Left renal cortex interstitium (tissue), 4 donors: ENCODE measurements at regions not wholly inside any gene's neighbourhood (a gene's known extent, or its start where the extent isn't known, plus 50 kb on each side); places are given as distances from the start of the nearest gene placed in this dataset.
A peak's percentile ranks its signal among the peaks of the same experiment; 100 is the strongest.

Experiments used
- DNase-seq, 4 donors: peaks; one replicate each; pipeline ENCODE4 v3.0.0-alpha.2; 2013; ENCODE audit warnings: low read depth in 4 of 4, low spot score in 2 of 4, missing footprints in 1 of 4

DNA sequence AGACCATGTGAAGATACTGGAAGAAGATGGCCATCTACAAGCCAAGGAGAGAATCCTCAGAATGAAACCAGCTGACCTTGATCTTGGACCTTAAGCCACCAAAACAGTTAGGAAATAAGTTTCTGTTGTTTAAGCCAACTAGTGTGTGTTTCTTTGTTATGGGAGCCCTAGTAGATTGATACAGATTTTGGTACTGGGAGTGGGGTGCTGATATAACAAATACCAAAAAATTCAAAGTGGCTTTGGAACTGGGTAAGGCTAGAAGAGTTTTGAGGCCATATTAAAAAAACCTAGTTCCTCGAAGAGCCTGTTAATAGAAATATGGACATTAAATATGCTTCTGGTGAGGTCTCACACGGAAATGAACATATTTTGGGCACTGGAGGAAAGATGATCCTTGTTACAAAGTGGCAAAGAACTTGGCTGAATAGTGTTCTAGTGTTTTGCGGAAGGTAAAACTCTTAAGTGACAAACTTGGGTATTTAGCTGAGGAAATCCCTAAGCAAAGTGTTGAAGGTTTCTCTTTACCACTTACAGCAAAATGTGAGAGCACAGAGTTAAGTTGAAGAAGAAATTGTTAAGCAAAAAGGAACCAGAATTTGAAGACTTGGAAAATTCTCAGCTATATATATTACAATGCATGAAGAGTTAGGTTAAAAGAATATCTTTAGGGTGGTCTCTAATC lies 55.1 kb upstream of the CD83 start:
- no peak for DNase-seq

DNA sequence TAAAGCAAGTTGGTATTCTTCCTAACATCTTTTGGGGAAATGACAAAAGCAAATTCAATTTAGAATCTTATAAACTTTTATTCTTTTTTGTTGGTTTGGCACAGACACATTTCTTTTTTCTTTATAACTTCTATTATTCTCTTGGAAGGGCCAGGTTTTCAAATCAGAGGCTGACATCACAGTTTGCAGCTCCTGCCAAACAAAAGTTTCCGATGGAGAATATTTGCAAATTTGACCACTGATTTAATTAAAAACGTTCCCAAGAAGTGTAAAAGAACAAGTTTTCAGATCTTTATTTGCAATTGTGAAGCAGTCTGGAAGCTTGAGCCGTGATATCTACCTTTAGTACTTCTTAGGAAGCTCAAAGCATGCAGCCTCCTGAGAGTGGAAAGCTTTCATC lies 53.8 kb upstream of the CD83 start:
- no peak for DNase-seq

DNA sequence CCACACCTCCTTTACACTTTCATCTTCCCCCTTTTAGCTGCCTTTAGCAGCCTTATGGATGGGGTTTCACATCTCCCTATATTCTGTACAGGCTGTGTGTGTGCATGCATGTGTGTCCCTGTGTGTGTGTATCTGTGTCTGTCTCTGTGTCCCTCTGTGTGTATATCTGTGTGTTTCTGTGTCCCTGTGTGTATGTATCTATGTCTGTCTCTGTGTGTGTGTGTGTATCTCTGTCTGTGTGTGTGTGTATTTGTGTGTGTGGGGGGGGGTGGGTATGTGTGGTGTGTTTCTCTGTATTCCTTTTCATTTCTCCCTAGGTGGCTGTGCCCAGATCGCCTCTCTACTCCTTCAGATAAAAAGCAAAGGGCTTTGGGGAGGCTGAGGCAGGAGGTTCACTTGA lies 52.2 kb upstream of the CD83 start:
- no peak for DNase-seq

DNA sequence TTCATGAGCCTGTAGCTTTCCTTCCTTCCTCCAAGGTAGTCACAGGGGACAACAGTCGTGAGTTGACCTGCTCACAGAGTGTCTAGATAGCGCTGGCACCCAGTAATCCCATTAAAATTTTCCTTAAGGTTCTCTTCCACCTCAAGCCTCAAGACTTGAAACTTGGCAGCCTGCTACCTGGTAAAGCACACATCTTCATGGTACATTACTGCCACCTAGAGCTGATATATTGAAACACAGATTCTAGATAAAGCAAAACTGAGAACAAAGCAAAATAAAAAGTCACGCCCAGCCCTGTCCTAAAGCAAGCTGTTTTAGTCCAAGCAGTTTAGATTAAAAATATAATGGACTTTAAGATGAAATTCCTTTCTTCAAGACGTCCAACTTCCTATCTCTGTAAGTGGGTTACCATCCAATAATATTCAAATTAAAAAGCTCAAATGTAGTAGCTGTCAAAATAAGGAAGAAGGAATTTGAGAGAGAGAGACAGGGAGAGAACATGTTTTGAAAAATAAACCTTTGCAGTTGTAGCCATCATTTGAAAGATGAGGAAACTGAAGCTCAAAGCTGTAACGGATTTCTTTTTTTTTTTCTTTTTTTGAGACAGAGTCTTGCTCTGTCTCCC lies 50.7 kb upstream of the CD83 start:
- peak; percentile 42 to 66 (median 48) for DNase-seq

DNA sequence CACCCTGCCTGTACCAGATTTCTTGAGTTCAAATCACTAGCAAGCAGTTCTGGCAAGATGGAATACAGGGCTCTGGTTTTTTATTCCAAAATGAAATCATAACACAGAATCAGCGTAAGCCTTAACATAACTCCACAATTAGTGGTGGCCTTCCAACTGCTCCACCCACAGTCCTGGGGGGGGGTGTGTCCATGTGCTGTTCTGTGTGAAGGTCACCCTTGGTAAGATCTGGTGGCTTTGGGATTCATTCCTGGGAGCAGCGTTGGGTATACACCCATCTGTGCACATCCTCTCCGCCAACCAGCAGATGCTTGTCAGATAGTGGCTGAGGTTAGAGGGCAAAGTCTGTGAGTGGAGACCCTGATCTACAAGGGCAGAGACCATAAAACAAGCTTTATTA lies 49.9 kb upstream of the CD83 start:
- DNase-seq, result no peak
